Left ventricle myocardium superior (tissue), 1 donor: ENCODE measurements at regions not wholly inside any gene's neighbourhood (a gene's known extent, or its start where the extent isn't known, plus 50 kb on each side); places are given as distances from the start of the nearest gene placed in this dataset.

ENCODE experiments used
- ATAC-seq: fragments of 200-7000 bp; cut with Tn5 transposase; one replicate; pipeline ENCODE4 v1.9.1; 2020; ENCODE audit warnings: mild to moderate bottlenecking, moderate library complexity
- DNase-seq: peaks from one replicate; pipeline ENCODE4 v3.0.0-alpha.2; 2020
- intact Hi-C: fragments of 100-400 bp; cut with micrococcal nuclease; formaldehyde crosslinking; loops from one replicate; pipeline ENCODE4 v1.11.0; 2022
- donor health status: DM: no; HTN: yes; CAD: no; lungs with severe emphysema.

- DNase-seq (no peak), ATAC-seq (no peak)
- intact Hi-C loops: no loop called here
Observed at GRCh38 chr9:90433398-90433941, 209.2 kb downstream of the DIRAS2 start.

GRCh38 chr9:90441814-90442213 is 200.8 kb downstream of the DIRAS2 start:
- ATAC-seq: no peak
- intact Hi-C loops: no loop called here

GRCh38 chr9:90442723-90443122 is 199.9 kb downstream of the DIRAS2 start:
- intact Hi-C loops: no loop called here
- no peak for DNase-seq
- ATAC-seq: no peak

More at GRCh38 chr9:90441814-90442213, 200.8 kb downstream of the DIRAS2 start:
- no peak for DNase-seq

GRCh38 chr9:90444609-90445204 is 197.9 kb downstream of the DIRAS2 start:
- ATAC-seq: no peak
- no peak for DNase-seq
- intact Hi-C loops: no loop called here

GRCh38 chr9:90445391-90445790 is 197.2 kb downstream of the DIRAS2 start:
- ATAC-seq (no peak), DNase-seq (no peak)
- intact Hi-C loops: no loop called here

- no peak for DNase-seq
- no peak for ATAC-seq
- intact Hi-C loops: no loop called here
Observed at GRCh38 chr9:90446200-90446948, 196.2 kb downstream of the DIRAS2 start.

GRCh38 chr9:90447773-90448172 is 194.9 kb downstream of the DIRAS2 start:
- ATAC-seq (no peak), DNase-seq (no peak)
- intact Hi-C loops: no loop called here

GRCh38 chr9:90449213-90449925 is 193.3 kb downstream of the DIRAS2 start:
- DNase-seq (no peak), ATAC-seq (no peak)
- intact Hi-C loops: no loop called here

GRCh38 chr9:90451804-90452203 is 190.8 kb downstream of the DIRAS2 start:
- intact Hi-C loops: no loop called here
- no peak for ATAC-seq

GRCh38 chr9:90455316-90455715 is 187.3 kb downstream of the DIRAS2 start:
- DNase-seq (no peak), ATAC-seq (no peak)
- intact Hi-C loops: no loop called here

More at GRCh38 chr9:90451804-90452203, 190.8 kb downstream of the DIRAS2 start:
- no peak for DNase-seq

- no peak for DNase-seq
- ATAC-seq: no peak
- intact Hi-C loops: no loop called here
Observed at GRCh38 chr9:90457386-90458190, 185.0 kb downstream of the DIRAS2 start.

GRCh38 chr9:90458485-90458884 is 184.1 kb downstream of the DIRAS2 start:
- ATAC-seq (no peak), DNase-seq (no peak)
- intact Hi-C loops: no loop called here

GRCh38 chr9:90459321-90459720 is 183.3 kb downstream of the DIRAS2 start:
- ATAC-seq: no peak
- no peak for DNase-seq
- intact Hi-C loops: no loop called here

GRCh38 chr9:90460220-90460619 is 182.4 kb downstream of the DIRAS2 start:
- DNase-seq: no peak
- intact Hi-C loops: no loop called here
- no peak for ATAC-seq

GRCh38 chr9:90464978-90465377 is 177.6 kb downstream of the DIRAS2 start:
- intact Hi-C loops: no loop called here
- ATAC-seq: no peak

GRCh38 chr9:90466441-90466840 is 176.2 kb downstream of the DIRAS2 start:
- no peak for DNase-seq
- no peak for ATAC-seq
- intact Hi-C loops: no loop called here

More at GRCh38 chr9:90464978-90465377, 177.6 kb downstream of the DIRAS2 start:
- DNase-seq: no peak

- ATAC-seq (no peak), DNase-seq (no peak)
- intact Hi-C loops: no loop called here
Observed at GRCh38 chr9:90469435-90469834, 173.2 kb downstream of the DIRAS2 start.

- DNase-seq: no peak
- ATAC-seq: no peak
- intact Hi-C loops: no loop called here
Observed at GRCh38 chr9:90469865-90470387, 172.7 kb downstream of the DIRAS2 start.

GRCh38 chr9:90476058-90476457 is 166.6 kb downstream of the DIRAS2 start:
- intact Hi-C loops: no loop called here
- ATAC-seq: no peak

More at GRCh38 chr9:90476058-90476457, 166.6 kb downstream of the DIRAS2 start:
- DNase-seq: no peak
